ENCODE measurements at regions not wholly inside any gene's neighbourhood (a gene's known extent, or its start where the extent isn't known, plus 50 kb on each side); places are given as distances from the start of the nearest gene placed in this dataset.

GRCh38 chr4:29558789-29559188 lies 1161.4 kb upstream of the PCDH7 start:
- TF ChIP-seq EZH2 (IDR thresholded peaks at IDR 0.05; ENCODE audit: borderline replicate concordance, insufficient read depth, low read length, poor library complexity, severe bottlenecking) (no peak), CTCF (IDR thresholded peaks at IDR 0.05; ENCODE audit: poor library complexity, severe bottlenecking) (no peak), POLR2AphosphoS5 (IDR thresholded peaks at IDR 0.05) (no peak), EP300 (conservative IDR thresholded peaks at IDR 0.05; ENCODE audit: poor library complexity, severe bottlenecking) (no peak), MXI1 (conservative IDR thresholded peaks at IDR 0.05; ENCODE audit: poor library complexity, severe bottlenecking) (no peak), REST (IDR thresholded peaks at IDR 0.05; ENCODE audit: borderline replicate concordance) (no peak)

Data from neural cell (in vitro differentiated cells).